Peyer's patch (tissue), 4 donors: ENCODE measurements at regions not wholly inside any gene's neighbourhood (a gene's known extent, or its start where the extent isn't known, plus 50 kb on each side); places are given as distances from the start of the nearest gene placed in this dataset.

Experiments
- POLR2A ChIP-seq, 2 donors: fragments of 450-650 bp; IDR thresholded peaks; one replicate each; pipeline ENCODE4 v1.5.1; 2017; ENCODE audit warnings: antibody characterized with exemption in 2 of 2, mild to moderate bottlenecking in 2 of 2, moderate library complexity in 2 of 2
- TF ChIP-seq, protein P1 (sequence below), 6 experiments: fragments of 450-650 bp in 4 of 6; fragments of 200-600 bp in 2 of 6; sonication (generic) in 1 of 6; IDR thresholded peaks; one replicate each; pipeline ENCODE4 v1.5.1; 2017 to 2019; ENCODE audit warnings: antibody characterized with exemption in 6 of 6, mild to moderate bottlenecking in 3 of 6, moderate library complexity in 1 of 6

DNA sequence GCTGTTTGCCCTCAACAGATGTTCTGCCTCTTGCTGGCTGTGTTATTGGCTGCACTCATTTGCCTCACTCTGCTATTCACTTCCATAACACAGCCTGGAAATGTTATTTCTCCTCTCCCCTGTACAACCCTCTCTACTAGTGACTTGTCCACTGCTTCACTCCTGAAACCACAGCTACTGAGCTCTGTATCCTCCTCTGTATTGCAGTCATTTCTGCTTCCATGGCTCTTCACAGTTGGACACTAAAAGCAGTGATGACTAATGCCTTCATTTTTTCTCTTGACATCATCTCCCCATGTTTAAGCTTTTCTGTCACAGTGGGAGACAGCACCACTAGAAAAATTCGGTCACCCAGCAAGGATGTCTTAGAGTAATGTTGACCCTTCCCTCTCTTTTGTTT lies 123.0 kb upstream of the PPP1R2C start:
- TF ChIP-seq, protein P1, sequence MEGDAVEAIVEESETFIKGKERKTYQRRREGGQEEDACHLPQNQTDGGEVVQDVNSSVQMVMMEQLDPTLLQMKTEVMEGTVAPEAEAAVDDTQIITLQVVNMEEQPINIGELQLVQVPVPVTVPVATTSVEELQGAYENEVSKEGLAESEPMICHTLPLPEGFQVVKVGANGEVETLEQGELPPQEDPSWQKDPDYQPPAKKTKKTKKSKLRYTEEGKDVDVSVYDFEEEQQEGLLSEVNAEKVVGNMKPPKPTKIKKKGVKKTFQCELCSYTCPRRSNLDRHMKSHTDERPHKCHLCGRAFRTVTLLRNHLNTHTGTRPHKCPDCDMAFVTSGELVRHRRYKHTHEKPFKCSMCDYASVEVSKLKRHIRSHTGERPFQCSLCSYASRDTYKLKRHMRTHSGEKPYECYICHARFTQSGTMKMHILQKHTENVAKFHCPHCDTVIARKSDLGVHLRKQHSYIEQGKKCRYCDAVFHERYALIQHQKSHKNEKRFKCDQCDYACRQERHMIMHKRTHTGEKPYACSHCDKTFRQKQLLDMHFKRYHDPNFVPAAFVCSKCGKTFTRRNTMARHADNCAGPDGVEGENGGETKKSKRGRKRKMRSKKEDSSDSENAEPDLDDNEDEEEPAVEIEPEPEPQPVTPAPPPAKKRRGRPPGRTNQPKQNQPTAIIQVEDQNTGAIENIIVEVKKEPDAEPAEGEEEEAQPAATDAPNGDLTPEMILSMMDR (IDR thresholded peaks at IDR 0.05) = no peak
- TF ChIP-seq POLR2A (IDR thresholded peaks at IDR 0.05) = no peak
